ENCODE measurements at regions not wholly inside any gene's neighbourhood (a gene's known extent, or its start where the extent isn't known, plus 50 kb on each side); places are given as distances from the start of the nearest gene placed in this dataset.

DNA sequence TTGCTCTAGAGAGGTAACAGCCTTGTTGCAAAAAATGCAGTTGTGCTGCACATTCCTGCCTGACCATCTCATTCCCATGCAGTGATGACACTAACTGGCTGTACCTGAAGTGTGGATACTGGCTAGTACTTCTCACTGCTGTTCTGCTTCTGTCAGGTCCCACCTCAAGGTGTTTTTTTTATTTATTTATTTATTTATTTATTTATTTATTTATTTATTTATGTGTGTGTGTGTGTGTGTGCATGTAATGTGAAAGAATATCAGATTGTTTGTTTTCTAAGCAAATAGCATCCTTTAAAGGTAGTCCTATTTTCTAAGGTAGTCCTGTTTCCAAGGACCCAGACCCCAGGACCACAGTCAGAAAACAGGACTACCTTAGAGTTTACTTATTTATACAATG lies 87.2 kb upstream of the SYT4 start:
- TF ChIP-seq CTCF (IDR thresholded peaks at IDR 0.05; ENCODE audit: insufficient read depth, low read length, poor library complexity, severe bottlenecking) (no peak), EZH2phosphoT487 (conservative IDR thresholded peaks at IDR 0.05; ENCODE audit: low read length) (no peak)

Data from SU-DHL-6 (cell line).